ENCODE measurements at regions not wholly inside any gene's neighbourhood (a gene's known extent, or its start where the extent isn't known, plus 50 kb on each side); places are given as distances from the start of the nearest gene placed in this dataset.

DNA sequence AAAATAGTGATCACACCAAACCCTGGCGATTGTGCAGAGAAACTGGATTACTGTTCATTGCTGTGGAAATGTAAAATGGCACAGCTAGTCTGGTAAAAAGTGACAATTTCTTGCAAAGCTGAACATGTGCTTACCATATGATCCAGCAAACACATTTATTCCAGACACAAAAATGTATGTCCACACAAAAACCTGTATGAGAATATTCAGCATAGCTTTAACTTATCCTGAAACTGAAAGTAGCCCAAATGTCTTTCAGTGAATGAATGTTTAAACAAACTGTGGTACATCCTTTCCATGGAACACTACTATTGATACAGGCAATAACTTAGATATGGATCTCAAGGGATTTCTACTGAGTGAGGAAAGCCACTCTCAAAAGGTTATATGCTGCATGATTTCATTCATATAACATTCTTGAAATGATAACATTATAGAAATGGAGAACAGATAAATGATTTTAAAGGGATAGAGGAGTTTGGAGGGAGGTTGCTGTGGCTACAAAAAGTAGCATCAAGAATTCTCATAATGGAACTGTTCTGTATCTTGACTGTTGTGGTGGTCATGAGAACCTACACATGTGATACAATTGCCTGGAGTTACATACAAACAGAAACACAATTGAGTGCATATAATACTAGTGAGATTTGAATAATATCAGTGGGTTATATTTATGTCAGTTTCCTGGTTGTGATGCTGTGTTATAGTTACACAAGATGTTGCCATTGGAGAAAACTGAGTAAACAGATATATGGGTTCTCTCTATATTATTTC lies 70.7 kb upstream of the DPH6 start:
- DNase-seq = no peak
- TF ChIP-seq, protein P1, sequence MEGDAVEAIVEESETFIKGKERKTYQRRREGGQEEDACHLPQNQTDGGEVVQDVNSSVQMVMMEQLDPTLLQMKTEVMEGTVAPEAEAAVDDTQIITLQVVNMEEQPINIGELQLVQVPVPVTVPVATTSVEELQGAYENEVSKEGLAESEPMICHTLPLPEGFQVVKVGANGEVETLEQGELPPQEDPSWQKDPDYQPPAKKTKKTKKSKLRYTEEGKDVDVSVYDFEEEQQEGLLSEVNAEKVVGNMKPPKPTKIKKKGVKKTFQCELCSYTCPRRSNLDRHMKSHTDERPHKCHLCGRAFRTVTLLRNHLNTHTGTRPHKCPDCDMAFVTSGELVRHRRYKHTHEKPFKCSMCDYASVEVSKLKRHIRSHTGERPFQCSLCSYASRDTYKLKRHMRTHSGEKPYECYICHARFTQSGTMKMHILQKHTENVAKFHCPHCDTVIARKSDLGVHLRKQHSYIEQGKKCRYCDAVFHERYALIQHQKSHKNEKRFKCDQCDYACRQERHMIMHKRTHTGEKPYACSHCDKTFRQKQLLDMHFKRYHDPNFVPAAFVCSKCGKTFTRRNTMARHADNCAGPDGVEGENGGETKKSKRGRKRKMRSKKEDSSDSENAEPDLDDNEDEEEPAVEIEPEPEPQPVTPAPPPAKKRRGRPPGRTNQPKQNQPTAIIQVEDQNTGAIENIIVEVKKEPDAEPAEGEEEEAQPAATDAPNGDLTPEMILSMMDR (IDR thresholded peaks at IDR 0.05; ENCODE audit: low read depth, low read length) = no peak
- Histone ChIP-seq H3K27me3 (ENCODE audit: insufficient read depth, low read depth, severe bottlenecking) (no peaks in the 10 kb centered on the region), H3K9me3 (ENCODE audit: severe bottlenecking) (no peaks in the 10 kb centered on the region), H3K4me3 (ENCODE audit: low read depth, low read length) (no peak overlapping the region), H3K27ac (no peak overlapping the region), H3K36me3 (no peaks in the 10 kb centered on the region)

DNA sequence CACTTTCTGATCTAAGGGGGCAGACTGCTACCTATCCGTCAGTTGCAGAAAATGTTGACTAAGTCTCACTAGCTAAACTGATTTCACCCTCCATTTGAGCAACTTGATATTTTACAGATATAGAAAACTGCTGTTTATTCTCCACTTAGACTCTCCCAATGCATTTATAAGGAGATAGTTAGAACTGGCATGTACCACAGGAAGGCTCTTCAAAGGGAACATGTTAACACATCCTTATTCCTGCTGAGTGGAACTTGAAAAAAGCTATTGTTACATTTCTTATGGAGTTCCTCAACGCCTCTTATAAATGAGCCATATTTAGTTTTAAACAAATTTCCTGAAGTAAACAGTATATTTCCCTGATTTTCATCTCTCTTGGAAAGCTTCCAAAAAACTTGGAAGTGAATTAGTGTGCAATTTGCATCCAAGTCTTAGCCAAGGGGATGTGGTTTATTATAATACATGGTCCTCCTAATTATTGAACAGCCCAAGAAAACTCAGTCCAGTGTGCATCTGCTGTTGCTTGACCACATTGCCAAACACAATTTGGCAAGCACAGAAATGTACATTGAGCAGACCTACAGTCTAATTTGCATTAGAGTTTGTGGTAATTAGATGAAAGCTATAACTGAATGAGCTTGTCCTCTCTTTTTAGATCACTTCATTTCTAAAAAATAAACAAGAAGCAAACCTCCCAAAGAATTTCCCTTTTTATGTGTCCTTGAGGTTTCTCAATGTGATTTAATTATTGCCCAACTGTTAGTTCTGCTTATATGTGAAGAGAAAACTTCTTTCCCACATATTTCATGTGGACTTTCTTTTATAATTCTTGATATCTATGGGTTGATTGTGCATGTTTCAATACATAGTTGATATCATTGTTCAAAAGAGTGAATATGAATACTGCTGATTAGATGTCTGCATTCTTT lies 72.6 kb upstream of the DPH6 start:
- DNase-seq = no peak
- TF ChIP-seq, protein P1 (IDR thresholded peaks at IDR 0.05; ENCODE audit: low read depth, low read length) = no peak
- H3K4me3 ChIP-seq (ENCODE audit: low read depth, low read length) = no peak overlapping the region

DNA sequence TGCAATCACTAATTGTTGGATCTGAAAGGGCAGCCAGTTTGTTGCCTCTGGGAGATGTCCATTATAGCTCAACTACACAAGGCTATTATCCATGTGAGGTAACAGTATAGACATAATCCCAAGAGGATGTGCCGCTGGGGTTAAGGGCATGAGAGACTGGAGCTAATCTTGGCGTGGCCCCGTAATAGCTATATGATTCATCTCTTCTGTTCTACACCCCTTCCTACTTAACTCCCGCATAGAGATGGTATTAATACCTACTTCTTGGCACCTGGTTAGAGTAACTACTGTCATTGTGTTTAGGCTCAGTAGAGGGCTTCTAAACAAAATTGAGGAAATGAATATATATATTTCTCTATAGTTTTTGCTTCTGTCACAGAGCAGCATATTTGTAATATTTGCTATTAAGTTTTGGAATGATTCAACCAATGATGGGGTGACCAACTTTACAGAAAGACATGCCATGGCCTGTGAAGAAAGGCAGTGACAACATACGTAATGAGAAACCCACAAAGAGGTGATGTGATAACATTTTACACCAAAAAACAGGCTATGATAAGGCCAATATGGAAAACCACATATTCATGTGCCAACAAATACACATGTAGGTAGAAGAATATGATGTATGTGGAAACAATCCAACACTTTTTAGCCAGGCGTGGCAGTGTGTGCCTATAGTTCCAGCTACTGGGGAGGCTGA lies 76.8 kb upstream of the DPH6 start:
- DNase-seq = no peak
- TF ChIP-seq, protein P1 (IDR thresholded peaks at IDR 0.05; ENCODE audit: low read depth, low read length) = no peak
- H3K9me3 ChIP-seq (ENCODE audit: severe bottlenecking) = no peaks in the 10 kb centered on the region
- no peaks in the 10 kb centered on the region for H3K36me3 ChIP-seq
- no peaks in the 10 kb centered on the region for H3K27me3 ChIP-seq (ENCODE audit: insufficient read depth, low read depth, severe bottlenecking)
- H3K27ac ChIP-seq = no peak overlapping the region
- H3K4me3 ChIP-seq (ENCODE audit: low read depth, low read length) = no peak overlapping the region

More for the DNA sequence above, 72.6 kb upstream of the DPH6 start:
- no peaks in the 10 kb centered on the region for H3K36me3 ChIP-seq
- H3K9me3 ChIP-seq (ENCODE audit: severe bottlenecking) = no peaks in the 10 kb centered on the region
- no peak overlapping the region for H3K27ac ChIP-seq
- no peaks in the 10 kb centered on the region for H3K27me3 ChIP-seq (ENCODE audit: insufficient read depth, low read depth, severe bottlenecking)

DNA sequence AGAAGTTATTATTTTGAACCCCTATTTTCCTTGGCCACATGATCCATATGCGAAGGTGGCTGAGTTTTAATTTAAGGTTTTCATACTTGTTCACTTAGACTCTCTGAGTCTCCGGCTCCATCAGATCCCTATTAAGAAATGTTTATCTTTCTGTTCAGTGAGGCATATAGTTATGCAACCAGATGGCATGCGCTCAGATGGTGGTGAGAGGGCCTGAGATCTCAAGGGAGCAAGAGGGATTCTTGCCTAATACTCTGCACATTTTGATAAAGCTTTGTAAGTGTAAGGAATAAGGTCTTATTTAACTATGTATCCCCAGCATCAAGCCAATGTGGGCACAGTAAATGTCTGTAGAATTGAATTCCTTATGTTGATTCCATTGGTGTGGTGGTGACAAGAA lies 78.9 kb upstream of the DPH6 start:
- Histone ChIP-seq H3K36me3 (no peaks in the 10 kb centered on the region), H3K27ac (no peak overlapping the region), H3K4me3 (ENCODE audit: low read depth, low read length) (no peak overlapping the region), H3K9me3 (ENCODE audit: severe bottlenecking) (no peaks in the 10 kb centered on the region), H3K27me3 (ENCODE audit: insufficient read depth, low read depth, severe bottlenecking) (no peaks in the 10 kb centered on the region)
- DNase-seq = no peak
- TF ChIP-seq, protein P1 (IDR thresholded peaks at IDR 0.05; ENCODE audit: low read depth, low read length) = no peak

DNA sequence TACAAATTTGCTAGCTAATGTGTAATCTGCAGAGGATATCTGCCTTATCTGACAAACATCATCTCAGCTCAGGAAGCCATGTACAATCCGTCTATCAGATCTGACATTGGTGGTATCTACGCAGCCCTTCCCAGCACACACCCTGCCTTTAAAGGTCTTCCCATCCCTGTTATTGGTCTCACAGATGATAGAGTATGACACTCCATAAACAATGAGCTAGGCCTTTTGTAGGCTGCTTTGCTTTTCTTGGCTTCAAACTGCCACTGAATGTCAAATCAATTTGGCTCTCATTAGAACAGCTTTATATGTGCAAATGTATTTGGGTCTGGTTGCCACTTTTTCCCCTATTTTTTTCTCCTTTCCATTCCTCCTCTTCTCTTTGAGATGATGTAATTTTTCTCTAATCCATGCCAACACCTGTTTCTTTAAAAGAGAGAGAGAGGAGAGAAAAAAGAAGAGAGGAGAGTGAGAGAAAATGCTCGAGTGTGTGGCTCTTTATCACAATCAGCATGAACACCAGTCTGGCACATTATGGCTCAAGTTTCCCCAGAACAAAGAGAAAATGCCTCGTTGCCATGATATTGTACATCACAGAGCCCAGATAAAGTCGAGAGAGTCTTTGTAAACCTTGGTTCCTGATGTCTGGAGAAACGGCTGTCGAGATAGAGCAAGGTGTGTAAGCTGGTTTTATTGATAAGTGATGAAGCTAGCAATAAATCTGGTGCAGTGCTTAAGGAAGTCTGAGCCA lies 80.8 kb upstream of the DPH6 start:
- no peaks in the 10 kb centered on the region for H3K9me3 ChIP-seq (ENCODE audit: severe bottlenecking)
- no peaks in the 10 kb centered on the region for H3K27me3 ChIP-seq (ENCODE audit: insufficient read depth, low read depth, severe bottlenecking)
- H3K4me3 ChIP-seq (ENCODE audit: low read depth, low read length) = no peak overlapping the region
- no peak for DNase-seq
- TF ChIP-seq, protein P1 (IDR thresholded peaks at IDR 0.05; ENCODE audit: low read depth, low read length) = no peak
- no peaks in the 10 kb centered on the region for H3K36me3 ChIP-seq
- no peak overlapping the region for H3K27ac ChIP-seq
